ENCODE measurements at regions not wholly inside any gene's neighbourhood (a gene's known extent, or its start where the extent isn't known, plus 50 kb on each side); places are given as distances from the start of the nearest gene placed in this dataset.

DNA sequence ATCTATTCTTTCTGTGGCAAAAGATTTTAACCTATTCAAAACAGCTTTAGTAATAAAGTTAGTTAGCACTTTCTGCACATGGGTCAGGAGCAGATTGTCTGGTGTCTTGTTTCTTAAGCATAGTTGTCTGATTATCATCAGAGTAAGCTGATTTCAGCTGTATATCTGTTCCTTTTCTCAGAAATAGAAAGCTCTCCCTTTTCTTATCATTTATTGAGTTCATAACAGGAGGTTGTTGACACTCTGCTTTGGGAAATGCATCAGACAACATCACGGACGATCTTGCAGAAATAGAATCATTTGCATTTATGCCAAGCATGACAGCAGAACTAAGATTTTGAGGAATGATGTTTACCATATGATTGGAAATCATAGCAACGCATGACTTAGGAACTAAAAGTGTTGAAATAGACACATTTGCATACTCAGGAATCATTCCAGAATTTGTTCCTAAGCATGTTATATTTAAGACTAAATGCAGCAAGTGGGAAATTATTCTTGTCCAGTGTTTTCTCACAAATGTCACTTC is 66.7 kb downstream of the RBMX2 start (continued):
- TF ChIP-seq POU5F1 (IDR thresholded peaks at IDR 0.05; ENCODE audit: low read depth, low read length) (no peak), RBBP5 (IDR thresholded peaks at IDR 0.05; ENCODE audit: borderline replicate concordance, low read depth, low read length) (no peak), GTF2F1 (IDR thresholded peaks at IDR 0.05; ENCODE audit: borderline replicate concordance, low read depth, low read length) (no peak), KDM1A (IDR thresholded peaks at IDR 0.05; ENCODE audit: borderline replicate concordance, low read length) (no peak), PHF8 (conservative IDR thresholded peaks at IDR 0.05; ENCODE audit: low read depth, low read length) (no peak), SIRT6 (IDR thresholded peaks at IDR 0.05; ENCODE audit: low read length) (no peak), KDM5A (IDR thresholded peaks at IDR 0.05; ENCODE audit: low read length) (no peak)
